ENCODE measurements at regions not wholly inside any gene's neighbourhood (a gene's known extent, or its start where the extent isn't known, plus 50 kb on each side); places are given as distances from the start of the nearest gene placed in this dataset.

DNA sequence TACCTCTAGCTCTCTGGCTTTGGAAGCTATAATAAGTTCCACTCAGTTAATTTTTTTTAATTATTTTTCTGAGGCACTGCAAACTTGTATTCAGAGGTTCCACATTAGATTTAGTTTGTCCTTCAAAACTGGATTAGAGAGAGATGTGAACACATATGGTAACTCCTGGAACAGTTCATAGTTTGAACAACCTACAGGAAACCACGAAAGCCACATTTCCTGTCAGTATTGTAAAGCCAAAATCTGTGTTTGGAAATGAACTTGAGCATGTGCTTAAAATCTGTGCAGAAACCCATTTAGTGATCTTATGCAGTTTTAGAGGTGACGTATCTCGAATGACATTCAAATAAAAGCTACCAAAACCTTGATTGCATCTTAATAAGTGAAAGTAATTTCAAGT lies 1952.0 kb downstream of the OLFM4 start:
- Histone ChIP-seq H3K4me3 (ENCODE audit: low read length) (no peak overlapping the region), H3K36me3 (ENCODE audit: control insufficient read depth, insufficient read depth, low read length) (no peaks in the 10 kb centered on the region), H3K27ac (ENCODE audit: low read length) (no peak overlapping the region), H3K9me3 (ENCODE audit: control insufficient read depth, insufficient read depth, low read length) (no peaks in the 10 kb centered on the region), H3K4me1 (ENCODE audit: control insufficient read depth, insufficient read depth, low read length) (no peaks in the 10 kb centered on the region), H3K27me3 (ENCODE audit: control insufficient read depth, insufficient read depth, low read length) (no peaks in the 10 kb centered on the region)
- WGBS (ENCODE audit: insufficient coverage), result 20% methylated on average over 2 of the region's 3 CpGs
- Mint-ChIP-seq H3K4me3 (no peak overlapping the region), H3K4me1 (no peaks in the 10 kb centered on the region), H3K9me3 (peaks cover 10 to 15% of the 10 kb centered on the region in 2 donors), H3K27ac (no peak overlapping the region), H3K36me3 (no peaks in the 10 kb centered on the region), H3K27me3 (ENCODE audit: low read depth in 2 of 2) (no peaks in the 10 kb centered on the region)
- TF ChIP-seq, protein P1, sequence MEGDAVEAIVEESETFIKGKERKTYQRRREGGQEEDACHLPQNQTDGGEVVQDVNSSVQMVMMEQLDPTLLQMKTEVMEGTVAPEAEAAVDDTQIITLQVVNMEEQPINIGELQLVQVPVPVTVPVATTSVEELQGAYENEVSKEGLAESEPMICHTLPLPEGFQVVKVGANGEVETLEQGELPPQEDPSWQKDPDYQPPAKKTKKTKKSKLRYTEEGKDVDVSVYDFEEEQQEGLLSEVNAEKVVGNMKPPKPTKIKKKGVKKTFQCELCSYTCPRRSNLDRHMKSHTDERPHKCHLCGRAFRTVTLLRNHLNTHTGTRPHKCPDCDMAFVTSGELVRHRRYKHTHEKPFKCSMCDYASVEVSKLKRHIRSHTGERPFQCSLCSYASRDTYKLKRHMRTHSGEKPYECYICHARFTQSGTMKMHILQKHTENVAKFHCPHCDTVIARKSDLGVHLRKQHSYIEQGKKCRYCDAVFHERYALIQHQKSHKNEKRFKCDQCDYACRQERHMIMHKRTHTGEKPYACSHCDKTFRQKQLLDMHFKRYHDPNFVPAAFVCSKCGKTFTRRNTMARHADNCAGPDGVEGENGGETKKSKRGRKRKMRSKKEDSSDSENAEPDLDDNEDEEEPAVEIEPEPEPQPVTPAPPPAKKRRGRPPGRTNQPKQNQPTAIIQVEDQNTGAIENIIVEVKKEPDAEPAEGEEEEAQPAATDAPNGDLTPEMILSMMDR (IDR thresholded peaks at IDR 0.05), result no peak
- DNase-seq (no peak), ATAC-seq (no peak)
- intact Hi-C loops (cut with micrococcal nuclease), result no loop called here

DNA sequence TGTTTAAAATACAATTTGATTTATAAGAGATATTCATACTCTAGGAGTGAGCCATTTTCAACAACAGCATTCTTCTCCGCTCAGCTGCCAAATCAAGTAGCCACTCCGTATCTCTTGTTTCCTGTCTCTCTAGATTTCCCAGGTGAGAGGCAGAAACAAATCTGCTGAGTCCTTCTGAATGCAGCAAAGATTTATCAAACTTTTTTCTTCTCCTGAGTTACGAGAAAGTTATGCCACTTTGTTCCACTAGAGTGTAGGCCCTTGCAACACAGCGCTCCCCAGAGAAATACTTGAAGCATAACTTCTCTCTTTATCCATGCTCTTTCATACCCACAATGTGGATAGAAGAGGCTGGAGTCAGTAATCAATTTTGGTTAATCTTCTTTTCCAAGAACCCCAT lies 1960.8 kb downstream of the OLFM4 start:
- H3K27ac Mint-ChIP-seq, result no peak overlapping the region
- peaks cover 10% of the 10 kb centered on the region for H3K36me3 Mint-ChIP-seq
- TF ChIP-seq, protein P1 (IDR thresholded peaks at IDR 0.05), result no peak
- no peak for DNase-seq
- H3K4me1 Mint-ChIP-seq, result no peaks in the 10 kb centered on the region
- intact Hi-C loops (cut with micrococcal nuclease), result no loop called here
- Histone ChIP-seq H3K4me1 (ENCODE audit: control insufficient read depth, insufficient read depth, low read length) (no peaks in the 10 kb centered on the region), H3K4me3 (ENCODE audit: low read length) (no peak overlapping the region), H3K27ac (ENCODE audit: low read length) (no peak overlapping the region), H3K27me3 (ENCODE audit: control insufficient read depth, insufficient read depth, low read length) (no peaks in the 10 kb centered on the region), H3K9me3 (ENCODE audit: control insufficient read depth, insufficient read depth, low read length) (peaks cover 8% of the 10 kb centered on the region), H3K36me3 (ENCODE audit: control insufficient read depth, insufficient read depth, low read length) (no peaks in the 10 kb centered on the region)
- H3K4me3 Mint-ChIP-seq, result no peak overlapping the region
- H3K27me3 Mint-ChIP-seq (ENCODE audit: low read depth in 2 of 2), result no peaks in the 10 kb centered on the region
- WGBS (ENCODE audit: insufficient coverage), result 88% methylated on average over 4 of the region's 4 CpGs
- ATAC-seq, result no peak
- peaks cover 17 to 18% of the 10 kb centered on the region in 2 donors for H3K9me3 Mint-ChIP-seq

DNA sequence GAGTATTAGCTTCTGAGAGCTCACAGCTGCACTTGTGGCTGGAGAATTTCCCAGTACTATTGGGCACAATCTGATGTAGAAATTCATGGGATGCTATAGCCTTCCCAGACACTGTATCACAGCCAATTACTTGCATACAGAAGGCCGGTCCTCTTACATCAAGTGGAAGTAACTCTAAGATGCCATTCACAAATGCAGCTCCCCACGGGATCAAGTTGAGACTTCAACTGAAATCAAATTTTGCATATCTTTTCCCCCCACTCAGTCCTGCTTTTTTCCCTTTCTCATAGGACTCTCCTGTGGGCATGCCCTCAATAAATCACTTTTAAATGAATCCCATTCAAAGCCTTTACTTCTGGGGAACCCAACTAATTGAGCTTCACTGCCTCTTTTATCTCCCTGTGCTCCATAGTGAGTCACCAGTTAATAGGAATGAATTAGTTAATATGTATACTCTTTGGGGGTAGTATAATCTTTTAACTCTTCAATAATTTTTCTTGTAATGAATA lies 1970.8 kb downstream of the OLFM4 start:
- no peak overlapping the region for H3K27ac Mint-ChIP-seq
- Histone ChIP-seq H3K4me3 (ENCODE audit: low read length) (no peak overlapping the region), H3K36me3 (ENCODE audit: control insufficient read depth, insufficient read depth, low read length) (no peaks in the 10 kb centered on the region), H3K27me3 (ENCODE audit: control insufficient read depth, insufficient read depth, low read length) (no peaks in the 10 kb centered on the region), H3K4me1 (ENCODE audit: control insufficient read depth, insufficient read depth, low read length) (no peaks in the 10 kb centered on the region), H3K9me3 (ENCODE audit: control insufficient read depth, insufficient read depth, low read length) (peaks cover 10% of the 10 kb centered on the region), H3K27ac (ENCODE audit: low read length) (no peak overlapping the region)
- no peaks in the 10 kb centered on the region for H3K27me3 Mint-ChIP-seq (ENCODE audit: low read depth in 2 of 2)
- H3K9me3 Mint-ChIP-seq, result peaks cover 15 to 18% of the 10 kb centered on the region in 2 donors
- ATAC-seq, result no peak
- intact Hi-C loops (cut with micrococcal nuclease), result no loop called here
- H3K36me3 Mint-ChIP-seq, result peaks cover 11% of the 10 kb centered on the region
- H3K4me1 Mint-ChIP-seq, result no peaks in the 10 kb centered on the region
- 83% methylated on average over 2 of the region's 2 CpGs for WGBS (ENCODE audit: insufficient coverage)
- DNase-seq, result no peak
- no peak overlapping the region for H3K4me3 Mint-ChIP-seq
- TF ChIP-seq, protein P1 (IDR thresholded peaks at IDR 0.05), result no peak

DNA sequence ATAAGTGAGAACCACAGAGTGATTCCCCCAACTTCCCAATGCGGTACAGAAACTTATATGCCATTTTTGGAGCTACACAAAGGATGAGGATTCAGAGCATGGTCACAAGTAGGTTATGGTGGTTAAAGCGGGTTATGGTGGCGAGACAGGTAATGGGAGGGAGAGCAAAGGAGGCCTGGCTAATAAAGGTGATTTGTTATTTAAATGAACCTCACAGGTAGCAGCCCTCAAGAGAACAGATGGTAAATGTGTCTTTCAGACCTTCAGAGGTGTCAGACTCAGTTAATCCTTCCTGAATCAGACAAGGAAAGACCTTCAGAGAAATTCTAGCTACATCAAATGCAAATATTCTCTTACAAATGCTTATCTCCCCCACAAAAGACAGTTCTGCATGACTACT lies 1971.4 kb downstream of the OLFM4 start:
- H3K4me1 Mint-ChIP-seq, result no peaks in the 10 kb centered on the region
- no peak overlapping the region for H3K27ac ChIP-seq (ENCODE audit: low read length)
- 84% methylated on average over 3 of the region's 3 CpGs for WGBS (ENCODE audit: insufficient coverage)
- peaks cover 11% of the 10 kb centered on the region for H3K36me3 Mint-ChIP-seq
- DNase-seq (no peak), ATAC-seq (no peak)
- H3K4me3 ChIP-seq (ENCODE audit: low read length), result no peak overlapping the region
- no peaks in the 10 kb centered on the region for H3K27me3 Mint-ChIP-seq (ENCODE audit: low read depth in 2 of 2)
- no peaks in the 10 kb centered on the region for H3K36me3 ChIP-seq (ENCODE audit: control insufficient read depth, insufficient read depth, low read length)
- H3K9me3 Mint-ChIP-seq, result peaks cover 15 to 18% of the 10 kb centered on the region in 2 donors
- H3K27me3 ChIP-seq (ENCODE audit: control insufficient read depth, insufficient read depth, low read length), result no peaks in the 10 kb centered on the region
- H3K4me1 ChIP-seq (ENCODE audit: control insufficient read depth, insufficient read depth, low read length), result no peaks in the 10 kb centered on the region
- intact Hi-C loops (cut with micrococcal nuclease), result no loop called here
- TF ChIP-seq, protein P1 (IDR thresholded peaks at IDR 0.05), result no peak
- H3K4me3 Mint-ChIP-seq, result no peak overlapping the region
- H3K9me3 ChIP-seq (ENCODE audit: control insufficient read depth, insufficient read depth, low read length), result peaks cover 10% of the 10 kb centered on the region
- H3K27ac Mint-ChIP-seq, result no peak overlapping the region
